ENCODE measurements at regions not wholly inside any gene's neighbourhood (a gene's known extent, or its start where the extent isn't known, plus 50 kb on each side); places are given as distances from the start of the nearest gene placed in this dataset.
"Not testable (repeated sequence)": the region's sequence is repeated elsewhere in the genome, so short reads cannot be mapped to it uniquely, and the experiment has no call there.

DNA sequence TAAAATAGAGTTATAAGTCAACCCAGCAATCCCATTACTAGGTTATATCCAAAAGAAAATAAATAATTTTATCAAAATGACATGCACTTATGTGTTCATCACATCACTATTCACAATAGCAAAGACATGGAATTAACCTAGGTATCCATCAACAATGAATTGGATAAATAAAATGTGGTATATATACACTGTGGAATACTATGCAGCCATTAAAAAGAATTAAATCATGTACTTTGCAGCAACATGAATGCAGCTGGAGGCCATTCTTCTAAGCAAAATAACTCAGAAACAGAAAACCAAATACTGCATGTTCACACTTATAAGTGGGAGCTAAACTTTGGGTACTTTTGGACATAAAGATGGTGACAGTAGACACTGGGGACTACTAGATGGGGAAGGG, 626.0 kb downstream of the ADCYAP1 start:
- no peak for DNase-seq (ENCODE audit: low read depth in 1 of 2, low spot score in 1 of 2)

DNA sequence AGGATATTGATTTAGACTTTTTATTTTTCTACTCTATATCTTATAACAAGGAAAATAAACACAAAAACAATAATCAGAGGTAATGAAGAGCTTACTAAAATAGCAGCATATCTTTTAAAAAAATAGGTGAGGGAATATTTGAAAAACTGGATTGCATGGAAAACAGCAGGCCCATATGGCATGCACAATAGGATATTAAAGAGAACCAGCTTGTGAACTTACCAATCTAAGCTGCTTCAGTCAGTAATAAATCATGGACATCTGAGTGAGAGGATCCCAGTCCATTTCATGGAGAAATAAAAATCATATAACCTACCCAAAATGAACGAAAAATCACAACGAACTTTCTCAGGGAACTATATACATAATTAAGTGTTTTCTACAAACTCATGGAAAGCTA, 634.6 kb downstream of the ADCYAP1 start:
- no peak for DNase-seq (ENCODE audit: low read depth in 1 of 2, low spot score in 1 of 2)

DNA sequence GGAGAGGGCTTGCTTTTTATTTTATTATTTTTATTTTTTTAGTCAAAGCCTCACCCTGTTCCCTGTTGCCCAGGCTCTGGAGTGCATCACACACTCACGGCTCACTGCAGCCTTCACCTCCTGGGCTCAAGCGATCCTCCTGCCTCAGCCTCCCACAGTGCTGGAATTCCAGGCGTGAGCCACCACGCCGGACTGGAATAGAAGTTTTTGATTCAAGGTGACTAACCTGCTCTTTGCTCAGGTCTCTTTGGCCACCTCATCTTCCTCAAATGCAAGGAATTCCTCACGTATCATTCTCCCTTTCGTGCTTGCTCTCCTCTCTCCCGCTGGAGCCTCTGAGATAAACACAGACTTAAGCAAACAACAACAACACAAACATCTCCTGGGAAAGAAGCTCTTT, 636.8 kb downstream of the ADCYAP1 start:
- no peak for DNase-seq (ENCODE audit: low read depth in 1 of 2, low spot score in 1 of 2)

DNA sequence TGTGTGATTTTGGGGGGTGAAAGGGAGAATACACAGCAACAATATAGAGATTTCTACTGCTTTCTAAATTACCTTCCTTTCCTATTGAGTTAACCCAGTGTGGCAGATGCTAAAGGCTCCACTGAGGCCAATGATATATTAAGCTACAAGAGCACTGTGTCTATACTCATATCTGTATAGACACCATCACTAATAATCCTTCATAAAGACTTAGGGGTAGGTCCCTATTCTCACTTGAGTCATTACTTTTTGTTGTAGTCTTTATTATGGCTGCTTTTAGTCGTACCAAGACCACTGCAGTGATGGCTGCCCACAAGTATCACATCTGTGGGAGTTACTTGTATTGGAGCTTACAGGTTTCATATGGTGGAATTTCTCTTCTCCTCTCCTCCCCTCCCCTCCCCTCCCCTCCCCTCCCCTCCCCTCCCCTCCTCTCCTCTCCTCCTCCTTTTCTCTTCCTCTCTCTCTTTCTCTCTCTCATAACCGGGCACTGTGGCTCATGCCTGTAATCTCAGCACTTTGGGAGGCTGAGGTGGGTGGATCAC, 637.6 kb downstream of the ADCYAP1 start:
- DNase-seq (ENCODE audit: low read depth in 1 of 2, low spot score in 1 of 2) = no peak

DNA sequence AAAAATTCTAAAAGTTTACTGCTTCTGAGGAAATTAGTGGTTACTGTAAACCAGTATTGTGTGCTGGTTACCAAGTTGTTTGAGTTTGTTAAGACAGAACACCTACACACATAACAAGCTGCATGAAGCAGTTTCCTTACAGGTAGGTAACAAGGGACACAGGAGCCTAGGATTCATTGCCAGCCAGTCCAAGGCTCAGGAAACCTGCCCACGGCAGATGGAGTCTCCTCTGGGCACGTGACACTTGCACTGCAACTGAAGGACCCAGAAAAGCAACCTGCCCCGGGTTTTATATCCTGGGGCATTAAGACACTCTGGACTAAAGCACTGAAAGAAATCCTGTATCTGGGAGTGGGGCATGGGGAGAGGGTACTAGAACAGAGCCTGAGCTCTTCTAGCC, 639.3 kb downstream of the ADCYAP1 start:
- no peak for DNase-seq (ENCODE audit: low read depth in 1 of 2, low spot score in 1 of 2)

DNA sequence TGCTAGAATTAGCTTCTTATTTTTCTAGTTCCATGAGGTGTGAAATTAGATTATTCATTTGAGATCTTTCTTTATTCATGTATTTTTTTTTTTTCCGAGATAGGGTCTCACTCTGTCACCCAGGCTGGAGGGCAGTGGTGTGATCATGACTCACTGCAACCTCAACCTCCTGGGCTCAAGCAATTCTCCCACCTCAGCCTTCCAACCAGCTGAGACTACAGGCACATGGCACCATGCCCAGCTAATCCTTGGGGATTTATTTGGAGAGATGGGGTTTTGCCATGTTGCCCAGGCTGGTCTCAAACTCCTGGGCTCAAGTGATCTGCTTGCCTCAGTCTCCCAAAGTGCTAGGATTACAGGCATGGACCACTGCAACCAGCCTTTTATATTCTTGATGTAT, 653.0 kb downstream of the ADCYAP1 start:
- not testable (repeated sequence) for DNase-seq (ENCODE audit: low read depth in 1 of 2, low spot score in 1 of 2)

DNA sequence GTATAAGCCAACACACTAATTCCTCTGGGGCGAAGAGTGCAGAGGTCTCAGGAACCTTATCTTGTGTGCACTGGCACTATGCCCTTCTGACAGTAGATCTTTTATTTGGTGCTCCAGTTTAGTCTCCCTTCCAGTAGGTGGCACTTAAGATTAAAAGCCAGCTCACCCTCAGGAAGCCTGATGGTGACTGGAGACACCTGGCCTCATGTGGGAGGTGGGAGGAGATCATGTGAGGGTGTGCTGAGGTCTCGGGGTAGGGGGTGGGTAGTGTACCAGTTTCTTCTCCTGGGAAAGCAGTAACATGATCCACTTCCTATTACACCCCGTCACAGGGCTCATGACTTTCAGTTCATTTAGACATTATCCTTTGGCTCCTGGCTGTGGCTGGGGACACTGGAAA, 654.9 kb downstream of the ADCYAP1 start:
- no peak for DNase-seq (ENCODE audit: low read depth in 1 of 2, low spot score in 1 of 2)

DNA sequence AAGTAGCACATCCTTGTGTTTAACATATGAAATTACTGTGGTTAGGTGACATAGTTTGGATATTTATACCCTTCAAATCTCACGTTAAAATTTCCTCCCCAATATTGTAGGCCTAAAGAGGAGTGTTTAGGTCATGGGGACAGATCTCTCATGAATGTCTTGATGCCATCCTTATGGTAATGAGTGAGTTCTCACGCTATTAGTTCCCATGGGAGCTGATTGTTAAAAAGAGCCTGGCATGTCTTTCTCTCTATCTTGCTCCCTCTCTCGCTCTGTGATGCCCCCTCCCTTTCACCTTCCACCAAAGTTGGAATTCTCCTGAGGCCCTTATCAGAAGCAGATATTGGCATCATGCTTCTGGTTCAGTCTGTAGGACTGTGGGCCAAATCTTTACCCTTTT, 660.1 kb downstream of the ADCYAP1 start:
- no peak for DNase-seq (ENCODE audit: low read depth in 1 of 2, low spot score in 1 of 2)

DNA sequence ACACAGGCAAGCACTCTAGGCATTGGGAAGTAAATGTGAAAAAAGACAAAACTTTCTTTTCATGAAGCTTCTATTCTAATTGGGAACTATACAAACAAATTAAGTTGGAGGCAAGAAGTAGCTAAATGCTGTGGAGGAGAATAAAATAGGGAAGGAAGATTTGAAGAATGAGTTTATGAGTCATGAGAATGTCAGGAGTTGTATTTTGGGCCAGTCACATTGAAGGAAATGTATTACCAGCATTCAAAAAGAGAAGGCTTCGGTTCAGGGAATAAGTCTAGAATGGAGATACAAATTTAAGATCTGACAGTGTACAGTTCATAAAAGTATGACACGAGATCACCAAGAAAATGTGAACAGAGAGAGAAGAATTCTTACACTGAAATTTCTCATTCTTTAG, 666.5 kb downstream of the ADCYAP1 start:
- no peak for DNase-seq (ENCODE audit: low read depth in 1 of 2, low spot score in 1 of 2)

DNA sequence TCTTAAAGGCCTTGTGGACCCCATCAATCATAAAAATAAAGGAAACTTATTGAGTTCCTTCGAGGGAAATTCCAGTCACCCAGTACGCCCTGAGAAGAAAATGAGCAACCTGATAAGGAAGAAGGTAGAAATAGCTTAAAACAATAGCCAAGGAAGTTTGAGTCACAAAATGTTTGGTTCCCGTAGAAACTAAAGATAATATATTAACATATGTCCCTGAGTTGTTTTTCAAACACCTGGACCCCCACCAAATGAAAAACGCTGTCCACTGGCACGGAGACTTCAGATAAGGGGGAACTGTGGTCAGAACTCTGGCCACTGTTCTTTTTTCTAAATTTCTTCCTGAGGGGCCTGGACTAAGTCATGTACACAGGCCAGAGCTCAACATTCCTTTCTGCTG, 669.1 kb downstream of the ADCYAP1 start:
- no peak for DNase-seq (ENCODE audit: low read depth in 1 of 2, low spot score in 1 of 2)

DNA sequence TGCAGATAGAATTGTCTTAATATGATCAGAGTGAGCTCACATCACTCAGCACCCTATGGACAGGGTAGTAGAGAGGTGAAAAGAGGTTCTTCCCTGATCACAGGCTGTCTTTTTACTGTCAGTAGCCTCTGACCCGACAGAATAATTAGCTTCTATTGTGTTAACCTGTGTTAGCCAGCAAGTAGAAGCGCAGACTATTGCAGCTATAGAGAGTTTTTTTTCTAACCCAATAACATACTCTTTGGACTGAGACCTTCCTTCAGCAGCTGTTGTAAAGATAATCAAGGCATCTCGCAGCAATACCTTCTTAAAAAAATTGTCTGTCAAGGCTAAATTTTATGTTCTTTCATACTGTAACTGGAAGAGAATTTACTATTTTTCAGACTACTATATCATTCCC, 670.4 kb downstream of the ADCYAP1 start:
- DNase-seq (ENCODE audit: low read depth in 1 of 2, low spot score in 1 of 2) = no peak

DNA sequence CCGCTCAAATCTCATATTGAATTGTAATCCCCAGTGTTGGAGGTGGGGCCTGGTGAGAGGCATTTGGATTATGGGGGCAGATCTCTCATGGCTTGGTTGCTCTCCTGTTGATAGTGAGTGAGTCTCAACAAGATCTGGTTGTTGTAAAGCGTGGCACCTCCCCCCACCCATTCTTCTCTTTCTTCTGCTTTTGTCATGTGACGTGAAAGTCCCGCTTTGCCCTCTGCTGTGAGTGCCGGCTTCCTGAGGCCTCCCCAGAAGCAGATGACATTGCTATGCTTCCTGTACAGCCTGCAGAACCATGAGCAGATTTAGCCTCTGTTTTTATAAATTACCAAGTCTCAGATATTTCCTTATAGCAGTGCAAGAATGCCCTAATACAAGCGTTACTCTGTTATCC, 673.8 kb downstream of the ADCYAP1 start:
- DNase-seq (ENCODE audit: low read depth in 1 of 2, low spot score in 1 of 2) = no peak

DNA sequence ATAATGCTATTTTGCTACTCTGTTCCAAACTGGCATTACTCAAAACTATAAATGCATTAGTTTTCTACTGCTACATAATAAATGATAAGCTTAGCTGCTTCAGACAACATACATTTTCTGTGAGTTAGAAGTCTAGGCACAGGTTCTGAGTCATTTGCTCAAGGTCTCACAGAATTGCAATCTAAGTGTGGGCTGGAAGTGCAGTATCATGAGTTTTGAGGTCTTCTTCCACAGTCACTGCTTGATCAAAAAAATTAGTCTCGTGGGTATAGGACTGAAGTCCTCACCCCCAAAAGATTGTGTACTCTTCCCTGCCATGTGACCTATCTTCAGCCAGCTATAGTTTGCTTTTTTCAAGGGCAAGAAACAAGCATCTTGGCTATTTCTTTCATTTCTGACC, 676.9 kb downstream of the ADCYAP1 start:
- no peak for DNase-seq (ENCODE audit: low read depth in 1 of 2, low spot score in 1 of 2)

DNA sequence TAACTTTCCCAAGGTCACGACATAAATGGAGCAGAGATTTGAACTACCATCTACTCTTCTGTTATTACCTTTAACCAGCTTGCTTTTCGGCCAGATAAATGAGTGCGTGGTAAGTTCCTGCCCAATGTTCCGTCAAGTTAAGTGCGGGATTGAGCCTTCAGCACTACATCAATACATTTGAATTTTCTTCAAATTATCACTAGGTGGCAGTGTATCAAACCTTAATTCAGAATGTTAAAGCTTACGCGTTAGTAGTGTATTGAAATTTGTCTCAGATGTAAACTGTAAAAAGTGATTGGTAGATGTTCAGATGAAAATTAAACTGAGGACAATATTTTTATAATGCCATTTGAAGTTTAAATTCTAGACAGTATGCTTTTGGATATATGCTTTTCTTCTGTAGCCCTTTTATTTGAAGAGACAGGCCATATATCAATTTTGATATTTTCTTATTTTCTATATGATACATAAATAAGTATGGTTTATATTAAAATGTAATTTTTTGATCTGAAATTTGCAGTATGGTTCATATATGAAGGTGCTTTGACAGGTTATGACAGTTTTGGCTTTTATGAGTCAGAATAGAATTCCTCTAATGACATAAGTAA, 681.3 kb downstream of the ADCYAP1 start:
- DNase-seq (ENCODE audit: low read depth in 1 of 2, low spot score in 1 of 2) = no peak

DNA sequence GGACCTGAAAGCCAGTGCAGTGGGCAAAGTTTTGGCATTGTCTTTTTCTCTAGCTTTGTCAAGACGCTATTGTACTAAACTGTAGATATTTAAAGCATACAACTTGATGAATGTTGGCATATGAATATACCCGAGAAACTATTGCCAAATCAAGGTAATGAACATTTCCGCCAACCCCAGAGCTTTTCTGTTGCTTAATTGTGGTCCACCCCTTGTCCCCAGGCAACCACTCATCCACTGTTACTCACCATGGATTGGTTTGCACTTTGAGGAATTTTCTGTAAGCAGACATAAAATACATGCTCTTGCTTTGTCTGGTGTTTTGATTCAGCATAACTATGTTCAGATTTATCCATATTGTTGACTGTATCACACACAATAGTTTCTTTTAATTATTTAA, 688.4 kb downstream of the ADCYAP1 start:
- DNase-seq (ENCODE audit: low read depth in 1 of 2, low spot score in 1 of 2) = no peak

DNA sequence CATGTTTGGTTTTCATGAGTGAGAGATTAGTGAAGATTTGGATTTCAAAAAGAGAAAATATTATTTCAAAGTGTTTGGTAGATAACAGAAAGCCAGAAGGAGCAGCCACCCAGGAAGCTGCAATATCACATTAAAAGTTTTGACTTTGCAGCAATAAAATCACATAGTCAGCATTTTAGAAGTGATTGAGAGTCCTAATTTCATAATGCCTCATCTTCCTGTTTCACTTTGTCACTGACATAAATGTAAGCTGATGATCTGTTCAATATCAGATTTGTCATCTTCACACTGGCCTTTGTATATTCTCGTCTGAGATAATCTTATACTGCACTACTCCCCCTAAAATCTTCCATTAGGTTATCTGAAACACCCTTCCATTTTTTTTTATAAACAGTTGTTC, 690.5 kb downstream of the ADCYAP1 start:
- no peak for DNase-seq (ENCODE audit: low read depth in 1 of 2, low spot score in 1 of 2)

DNA sequence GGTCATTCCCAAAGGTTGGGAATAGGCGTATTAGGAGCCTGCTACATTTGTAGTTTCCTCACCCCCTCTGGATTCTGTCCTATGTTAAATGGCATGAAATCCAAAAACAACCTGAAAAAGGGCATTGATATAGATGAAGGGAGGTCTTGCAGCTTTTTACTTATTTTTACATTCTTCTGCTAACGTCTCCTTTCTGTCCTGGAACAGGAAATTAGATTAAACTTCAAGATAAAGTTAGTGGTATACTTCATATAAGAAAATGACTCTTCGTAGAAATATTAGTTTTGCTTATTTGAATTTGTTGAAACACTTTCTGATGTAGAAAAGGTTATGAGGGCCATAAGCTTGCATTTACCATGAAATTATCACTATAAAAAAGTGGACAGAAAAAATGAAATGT, 694.5 kb downstream of the ADCYAP1 start:
- DNase-seq (ENCODE audit: low read depth in 1 of 2, low spot score in 1 of 2) = no peak

DNA sequence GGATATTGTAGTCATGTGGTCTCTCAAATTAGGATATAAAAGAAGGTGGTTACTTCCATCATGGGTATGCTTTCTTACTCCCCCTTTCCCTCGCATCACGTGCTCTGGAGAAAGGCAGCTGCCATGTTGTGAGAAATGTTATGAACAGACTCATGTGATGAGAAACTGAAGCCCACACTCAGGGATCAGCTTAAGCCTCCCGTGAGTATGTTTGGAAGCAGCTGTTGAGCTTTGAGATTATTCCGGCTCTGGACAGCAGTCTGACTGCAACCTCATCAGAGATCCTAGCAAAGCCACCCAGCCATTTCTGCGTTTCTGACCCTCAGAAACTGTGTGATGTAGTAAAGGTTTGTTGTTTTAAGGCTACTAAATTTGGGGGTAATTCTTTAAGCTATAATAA, 700.1 kb downstream of the ADCYAP1 start:
- DNase-seq (ENCODE audit: low read depth in 1 of 2, low spot score in 1 of 2) = no peak

DNA sequence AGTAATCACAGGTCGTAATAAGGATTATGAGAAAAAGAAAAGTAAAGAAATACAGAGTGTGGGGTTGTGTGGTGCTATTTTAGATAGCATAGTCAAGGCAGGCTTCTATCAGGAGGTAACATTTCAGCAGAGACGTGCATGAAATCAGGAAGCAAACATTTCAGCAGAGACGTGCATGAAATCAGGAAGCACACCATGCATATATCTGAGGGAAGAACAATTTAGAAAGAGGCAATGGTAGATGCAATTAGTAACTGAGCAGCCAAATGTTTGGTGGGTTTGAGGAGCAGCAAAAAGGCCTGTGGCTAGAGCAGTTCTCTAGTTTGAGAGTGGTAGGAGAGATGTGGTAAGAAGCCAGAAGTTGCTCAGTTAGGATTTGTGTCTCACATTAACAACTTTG, 713.7 kb downstream of the ADCYAP1 start:
- no peak for DNase-seq (ENCODE audit: low read depth in 1 of 2, low spot score in 1 of 2)

DNA sequence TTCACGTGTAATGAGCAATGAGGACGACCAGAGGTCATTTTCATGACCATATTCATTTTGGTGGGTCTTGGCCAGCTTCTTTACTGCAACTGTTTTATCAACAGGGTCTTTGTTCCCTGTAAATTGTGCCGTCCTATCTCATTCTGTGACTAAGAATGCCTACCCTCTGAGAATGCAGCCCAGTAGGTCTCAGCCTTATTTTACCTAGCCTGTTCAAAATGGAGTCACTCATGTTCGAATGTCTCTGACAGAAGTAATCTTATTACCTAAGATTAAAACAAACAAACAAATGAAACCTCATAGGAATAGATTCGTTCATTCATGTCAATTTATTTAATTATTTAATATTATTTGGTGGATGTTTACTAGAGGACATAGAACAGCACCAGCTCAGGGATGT, 714.8 kb downstream of the ADCYAP1 start:
- DNase-seq (ENCODE audit: low read depth in 1 of 2, low spot score in 1 of 2) = no peak

DNA sequence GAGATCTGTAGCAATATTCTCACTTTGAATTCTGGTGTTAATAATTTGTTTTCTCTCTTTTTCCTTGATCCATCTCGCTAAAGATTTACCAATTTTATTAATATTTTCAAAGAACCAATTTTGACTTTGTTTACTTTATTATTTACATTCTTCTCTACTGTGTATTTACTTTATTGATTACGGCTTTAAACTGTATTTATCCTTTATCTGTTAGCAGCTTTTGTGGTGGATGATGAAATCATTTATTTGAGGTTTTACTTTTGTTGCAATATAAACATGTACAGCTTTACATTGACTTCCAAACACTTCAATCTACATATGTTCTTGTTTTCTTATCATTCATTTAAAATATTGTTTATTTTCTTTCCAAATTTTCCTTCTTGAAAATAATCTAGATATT, 719.9 kb downstream of the ADCYAP1 start:
- no peak for DNase-seq (ENCODE audit: low read depth in 1 of 2, low spot score in 1 of 2)

DNA sequence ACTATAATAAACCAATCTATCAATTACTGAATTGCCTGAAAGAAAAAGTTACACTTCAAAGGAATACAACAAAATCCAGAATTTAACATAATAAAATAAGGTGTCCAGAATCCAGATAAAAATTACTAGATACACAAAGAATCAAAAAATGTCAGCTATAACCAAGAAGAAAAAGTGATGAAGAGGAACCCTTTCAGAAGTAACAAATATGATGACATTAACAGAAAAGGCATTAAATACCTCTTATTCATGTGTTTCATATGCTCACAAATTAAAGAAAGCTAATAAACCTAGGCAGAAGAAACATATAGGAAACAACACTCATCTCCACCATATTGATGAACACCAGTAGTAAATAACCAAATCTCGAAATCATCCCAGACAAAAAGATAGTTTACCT, 722.8 kb downstream of the ADCYAP1 start:
- no peak for DNase-seq (ENCODE audit: low read depth in 1 of 2, low spot score in 1 of 2)

DNA sequence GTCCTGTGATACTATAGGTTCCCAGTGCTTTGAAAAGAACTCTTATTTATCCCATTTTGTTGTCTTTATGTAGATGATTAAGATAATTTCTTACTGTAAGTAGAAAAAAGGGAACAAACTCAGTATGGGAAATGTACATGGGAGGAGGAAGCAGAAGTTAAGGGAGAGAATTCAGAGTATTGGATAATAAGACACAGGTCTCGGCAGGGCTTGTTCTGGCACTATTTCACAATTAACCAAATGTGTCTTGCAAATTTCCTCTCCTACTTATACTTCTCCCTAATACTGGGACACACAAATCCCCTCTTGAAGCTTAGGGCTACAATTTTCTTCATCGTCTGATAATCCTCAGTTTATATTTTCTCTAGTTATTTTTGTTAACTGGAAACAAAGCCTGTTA, 744.0 kb downstream of the ADCYAP1 start:
- no peak for DNase-seq (ENCODE audit: low read depth in 1 of 2, low spot score in 1 of 2)

DNA sequence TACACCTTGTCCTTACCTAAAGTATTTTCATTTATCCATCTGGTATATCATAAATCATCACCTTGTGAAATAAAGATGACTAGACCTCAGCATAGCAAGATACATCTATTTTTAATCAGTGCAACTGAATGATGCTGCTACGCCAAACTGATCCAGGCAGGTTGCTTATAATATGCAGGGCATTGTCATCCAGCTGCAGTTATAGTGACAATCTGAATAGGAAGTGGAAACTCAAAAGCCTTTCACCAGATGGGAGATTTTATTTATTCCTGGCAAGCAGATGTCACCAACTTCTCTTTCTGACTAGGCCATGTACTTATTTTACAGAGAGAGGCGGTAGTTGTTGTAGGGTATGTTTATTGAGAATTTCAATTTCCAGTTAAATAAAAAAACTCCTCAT, 747.3 kb downstream of the ADCYAP1 start:
- DNase-seq (ENCODE audit: low read depth in 1 of 2, low spot score in 1 of 2) = no peak

Measured in stimulated activated CD4-positive, alpha-beta T cell treated with anti-CD3 and anti-CD28 coated beads, Interleukin-15, amount 100 ng/mL, for 1 hour (primary cell).